Inflammatory macrophage treated with lipopolysaccharide for 1 hour (primary cell): ENCODE measurements at regions not wholly inside any gene's neighbourhood (a gene's known extent, or its start where the extent isn't known, plus 50 kb on each side); places are given as distances from the start of the nearest gene placed in this dataset.
A peak's percentile ranks its signal among the peaks of the same experiment; 100 is the strongest.
"Not testable (repeated sequence)": the region's sequence is repeated elsewhere in the genome, so short reads cannot be mapped to it uniquely, and the experiment has no call there.

ENCODE experiments used
- DNase-seq, 2 donors: peaks; one replicate each; pipeline ENCODE4 v3.0.0-alpha.2; 2020 to 2022

DNA sequence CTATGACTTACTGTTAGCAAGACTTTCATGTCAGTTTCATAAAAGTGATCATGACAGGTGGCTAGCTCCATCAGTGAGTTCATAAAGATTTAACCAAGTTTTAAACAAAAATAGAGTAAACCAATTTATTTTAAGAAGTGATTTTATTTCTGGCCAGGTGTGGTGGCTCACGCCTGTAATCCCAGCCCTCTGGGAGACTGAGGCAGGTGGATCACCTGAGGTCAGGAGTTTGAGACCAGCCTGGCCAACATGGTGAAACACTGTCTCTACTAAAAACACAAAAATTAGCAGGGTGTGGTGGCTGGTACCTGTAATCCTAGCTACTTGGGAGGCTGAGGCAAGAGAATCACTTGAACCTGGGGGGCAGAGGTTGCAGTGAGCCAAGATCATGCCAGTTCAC, 111.4 kb upstream of the MAP2 start:
- not testable (repeated sequence) for DNase-seq

DNA sequence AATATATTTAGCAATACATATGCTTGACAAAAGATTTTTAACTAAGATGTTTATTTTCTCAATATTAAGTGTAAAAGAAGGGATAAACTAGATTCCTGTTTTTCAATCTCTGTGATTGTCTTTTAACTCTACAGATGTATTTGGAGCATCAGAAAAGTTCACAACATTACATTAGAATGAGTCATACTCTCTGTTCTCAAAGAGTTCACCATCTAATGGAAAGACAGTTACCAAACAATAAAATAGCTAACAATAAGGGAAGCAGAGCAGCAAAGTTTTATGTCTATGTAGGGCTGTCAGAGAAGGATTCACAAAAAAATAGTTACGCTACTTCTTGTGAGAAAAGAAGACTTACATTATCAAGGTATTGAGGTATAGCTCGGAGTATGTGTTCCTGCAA, 109.2 kb upstream of the MAP2 start:
- DNase-seq: no peak

DNA sequence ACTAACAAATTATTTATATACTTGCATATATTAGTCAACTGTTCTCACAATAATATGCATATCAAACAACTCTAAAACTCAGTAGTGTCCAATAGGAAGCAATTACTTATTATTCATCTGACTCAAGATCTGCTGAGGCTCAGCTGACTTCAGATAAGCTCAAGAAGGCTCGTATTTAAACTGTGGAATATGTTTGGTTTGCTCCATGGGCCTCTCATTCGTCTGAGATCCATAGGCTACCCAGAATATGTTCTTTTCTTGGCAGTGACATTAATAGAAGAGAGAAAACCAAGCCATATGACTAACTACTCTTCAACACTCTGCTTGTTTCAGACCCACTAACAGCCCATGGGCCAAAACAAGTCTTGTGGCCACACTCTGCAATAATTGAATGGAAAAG, 107.7 kb upstream of the MAP2 start:
- DNase-seq: no peak

DNA sequence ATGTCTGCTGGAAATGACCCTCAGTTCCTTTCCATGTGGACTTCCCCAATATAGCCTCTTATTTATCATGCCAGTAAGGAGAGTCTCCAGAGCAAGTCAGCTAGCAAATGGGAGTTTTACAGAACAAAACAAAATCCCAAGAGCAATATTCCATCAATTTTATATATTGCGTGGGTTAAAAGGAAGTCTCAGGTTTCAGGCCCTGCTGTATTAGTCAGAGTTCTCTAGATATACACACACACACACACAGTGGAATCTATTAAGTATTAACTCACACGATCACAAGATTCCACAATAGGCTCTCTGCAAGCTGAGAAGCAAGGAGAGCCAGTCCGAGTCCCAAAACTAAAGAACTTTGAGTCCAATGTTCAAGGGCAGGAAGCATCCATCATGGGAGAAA, 102.8 kb upstream of the MAP2 start:
- no peak for DNase-seq

DNA sequence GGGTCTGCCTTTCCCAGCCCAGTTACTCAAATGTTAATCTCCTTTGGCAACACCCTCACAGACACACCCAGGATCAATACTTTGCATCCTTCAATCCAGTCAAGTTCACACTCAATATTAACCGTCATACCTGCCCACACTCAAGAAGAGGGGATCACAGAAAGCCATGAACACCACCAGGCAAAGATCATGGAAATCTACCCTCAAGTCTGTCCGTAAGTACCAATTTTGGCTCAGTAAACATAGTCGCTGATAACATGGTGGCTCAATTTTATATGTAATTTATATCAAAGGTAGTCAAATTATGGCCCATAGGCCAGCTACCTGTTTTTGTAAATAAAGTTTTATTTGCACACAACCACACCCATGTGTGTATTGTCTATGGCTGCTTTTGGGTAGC, 102.3 kb upstream of the MAP2 start:
- DNase-seq: no peak

DNA sequence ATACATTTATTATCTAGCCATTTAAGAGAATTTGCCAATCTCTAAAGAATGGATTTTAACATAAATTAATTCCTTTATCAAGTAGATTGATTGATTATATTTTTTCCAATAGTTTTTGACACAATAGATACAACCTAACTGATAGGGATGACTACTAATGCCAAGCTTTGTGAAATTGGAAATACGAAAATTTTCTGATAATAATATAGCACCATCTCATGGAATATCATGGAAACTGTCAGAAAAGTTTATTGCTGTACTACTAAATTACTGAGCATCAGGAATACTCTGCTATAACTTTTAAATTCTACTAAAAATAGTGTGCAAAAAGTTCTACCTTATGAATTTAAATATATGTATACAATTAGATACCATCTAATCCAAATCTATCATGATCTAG, 101.8 kb upstream of the MAP2 start:
- DNase-seq: no peak

DNA sequence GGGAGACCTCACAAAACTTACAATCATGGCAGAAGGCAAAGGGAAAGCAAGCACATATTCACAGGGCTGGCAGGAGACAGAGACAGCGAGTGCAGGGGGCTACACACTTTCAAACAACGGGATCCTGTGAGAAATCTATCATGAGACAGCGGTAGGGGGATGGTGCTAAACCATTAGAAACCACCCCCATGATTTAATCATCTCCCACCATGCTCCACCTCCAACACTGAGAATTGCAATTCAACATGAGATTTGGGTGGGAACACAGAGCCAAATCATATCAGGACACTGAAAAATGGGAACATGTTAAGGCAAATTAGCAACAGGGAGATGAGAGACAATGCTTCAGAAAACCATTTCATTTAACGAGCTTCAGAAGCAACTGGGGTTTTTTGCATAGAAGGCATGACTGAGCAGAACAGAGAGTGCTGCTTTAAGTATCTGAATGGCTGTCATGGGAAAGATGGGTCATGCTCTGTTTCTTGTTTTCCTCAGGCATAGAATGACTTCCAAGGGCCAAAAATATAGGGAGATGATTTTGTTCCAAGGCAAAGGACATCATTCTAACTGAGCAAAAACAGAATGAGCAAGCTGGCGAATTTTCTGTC, 100.8 kb upstream of the MAP2 start:
- no peak for DNase-seq

DNA sequence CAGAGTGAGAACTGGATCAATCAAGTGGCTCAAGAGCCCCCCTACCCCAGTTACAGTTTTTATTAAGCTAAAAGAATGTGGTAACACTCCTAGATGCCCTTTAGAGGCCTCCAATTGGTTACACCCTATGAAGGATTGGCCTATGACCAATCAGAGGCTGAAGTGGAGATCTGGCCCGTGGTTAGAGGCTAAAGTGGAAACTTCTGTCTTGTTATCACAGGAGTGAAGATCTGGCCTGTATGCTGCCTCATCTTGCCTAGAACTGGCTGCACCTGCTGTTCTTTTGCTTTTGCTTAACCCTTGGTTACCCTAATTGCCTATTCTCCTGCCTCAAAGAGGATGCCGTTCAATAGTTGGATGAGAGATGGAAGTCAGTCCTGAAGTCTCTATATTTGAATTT, 100.1 kb upstream of the MAP2 start:
- DNase-seq: no peak

DNA sequence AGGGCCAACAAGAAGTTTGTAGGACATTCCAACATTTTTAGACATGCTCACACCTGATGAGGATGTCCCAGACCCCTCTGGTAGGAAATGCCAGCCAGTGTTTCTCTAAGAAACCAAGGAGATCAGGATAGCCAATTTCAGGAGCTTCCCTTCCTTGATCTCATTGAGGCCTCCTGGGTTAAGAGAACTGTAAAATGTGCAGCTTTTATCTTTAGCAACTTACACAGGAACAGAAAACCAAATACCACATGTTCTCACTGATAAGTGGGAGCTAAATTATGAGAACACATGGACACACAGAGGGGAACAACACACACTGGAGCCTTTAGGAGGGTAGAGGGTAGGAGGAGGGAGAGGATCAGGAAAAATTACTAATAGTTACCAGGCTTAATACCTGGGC, 99.6 kb upstream of the MAP2 start:
- no peak for DNase-seq

DNA sequence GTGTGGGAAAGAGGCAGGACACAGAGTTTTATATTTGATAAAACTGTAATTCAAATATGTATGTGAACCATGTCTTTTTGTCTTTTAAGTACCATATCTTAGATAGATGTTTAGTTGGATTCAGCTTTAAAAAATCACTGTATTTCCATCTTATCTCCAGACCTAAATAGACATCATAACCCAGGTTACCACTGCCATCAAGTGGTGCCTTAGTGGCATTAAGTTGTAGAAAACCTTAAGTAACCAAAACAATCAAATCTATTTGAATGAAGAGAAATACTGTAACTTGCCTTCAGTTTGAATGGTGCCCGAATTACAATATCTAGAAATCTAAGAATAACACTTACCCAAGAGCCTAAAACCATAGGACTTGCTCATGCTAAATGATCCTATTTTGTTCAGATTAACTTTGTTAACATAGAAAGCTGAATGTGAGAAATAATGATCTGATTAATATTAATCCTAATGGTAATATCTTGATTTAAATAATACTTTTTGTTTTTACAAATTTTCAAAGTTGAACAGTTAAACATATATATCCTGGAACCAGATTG, 92.5 kb upstream of the MAP2 start:
- no peak for DNase-seq

DNA sequence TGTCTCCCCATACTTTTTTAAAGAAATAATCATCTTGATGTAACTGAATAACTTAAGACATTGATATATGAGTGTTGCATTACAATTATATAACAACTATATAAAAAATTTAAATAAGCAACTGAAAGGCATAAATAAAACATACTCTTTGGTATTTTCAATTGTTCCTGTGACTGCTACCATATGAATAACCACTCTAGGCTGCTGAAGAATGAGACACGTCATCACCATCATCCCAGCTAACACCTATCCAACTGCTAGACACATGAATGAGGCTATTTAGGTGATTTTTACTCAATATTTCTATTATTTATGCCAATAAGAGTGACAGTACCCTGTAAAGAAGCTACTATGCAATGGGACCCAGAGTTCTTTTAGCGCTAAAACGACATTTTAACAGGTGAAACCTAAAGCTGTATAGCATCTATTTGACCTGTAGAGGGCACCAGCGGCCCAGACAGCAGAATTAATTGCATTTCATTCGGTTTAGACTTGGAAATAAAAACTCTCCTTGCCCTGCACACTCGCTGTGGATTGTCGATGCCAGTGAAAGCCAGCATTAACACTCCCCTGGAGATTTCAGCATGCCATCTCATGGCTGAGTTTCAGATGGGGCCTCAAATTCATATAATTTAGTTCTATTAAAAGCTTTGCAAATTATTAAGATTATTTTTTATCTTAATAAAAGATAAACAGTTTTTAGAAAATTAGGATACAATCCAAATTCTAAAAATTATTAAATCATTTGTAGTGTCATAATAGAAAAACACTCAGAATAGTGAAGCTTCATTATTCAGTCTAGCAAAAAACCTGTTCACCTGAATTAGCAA, 89.4 kb upstream of the MAP2 start:
- peak; percentile 31 to 76 for DNase-seq

DNA sequence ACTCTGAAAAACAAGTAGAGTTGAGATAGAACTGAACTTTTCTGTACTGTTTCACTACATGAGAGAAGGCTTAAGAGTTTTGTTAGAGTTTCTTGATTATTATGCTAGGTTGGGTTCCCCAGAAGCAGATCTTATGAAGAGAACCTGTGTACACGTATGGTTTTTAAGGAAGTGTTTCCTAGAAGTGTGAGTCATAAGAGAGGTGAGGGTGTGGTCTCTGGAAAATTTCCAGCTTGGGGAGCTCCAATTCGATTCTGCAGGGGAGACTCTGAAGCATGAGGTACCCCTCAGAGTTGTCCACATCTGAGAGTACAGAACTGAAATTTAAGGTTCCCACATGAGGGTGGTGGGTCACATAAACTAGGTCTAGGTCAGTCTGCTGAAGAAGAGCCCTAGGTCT, 83.3 kb upstream of the MAP2 start:
- no peak for DNase-seq

DNA sequence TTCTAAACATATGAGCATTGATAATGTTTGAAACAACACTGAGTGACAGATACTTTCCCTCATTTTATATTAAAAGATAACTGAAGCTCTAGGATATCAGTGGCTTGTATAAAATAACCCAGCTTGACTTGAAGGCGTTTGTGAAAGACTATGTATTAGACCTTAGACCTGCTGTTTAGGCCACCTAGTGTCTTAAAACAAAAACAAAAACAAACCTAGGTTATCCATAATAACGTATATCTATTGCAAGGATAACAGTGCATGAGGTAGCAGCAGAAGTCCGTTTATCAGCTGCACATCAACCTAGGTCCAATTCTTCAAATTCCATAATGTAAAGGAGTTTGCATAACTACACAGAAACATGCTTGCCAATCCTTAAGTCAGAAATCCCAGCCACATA, 79.5 kb upstream of the MAP2 start:
- no peak for DNase-seq

DNA sequence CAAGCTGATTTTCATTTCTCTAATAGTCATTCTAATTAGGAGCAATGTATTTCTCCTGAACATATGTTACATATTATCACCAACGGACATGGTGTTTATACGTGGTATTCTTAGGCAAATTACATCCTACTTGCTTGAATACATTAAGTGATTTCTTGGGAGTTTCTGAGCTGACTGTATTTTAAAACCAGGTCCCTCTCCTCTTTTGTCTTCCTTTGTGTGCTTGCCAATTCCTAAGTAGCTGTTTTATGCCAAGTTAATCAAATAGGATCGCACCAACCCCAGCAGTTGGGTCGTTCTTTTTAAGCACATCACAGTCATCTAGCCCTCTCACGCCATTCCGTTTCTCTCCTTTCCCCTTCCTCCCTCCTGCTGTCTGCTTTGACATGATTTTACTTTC, 75.4 kb upstream of the MAP2 start:
- no peak for DNase-seq

DNA sequence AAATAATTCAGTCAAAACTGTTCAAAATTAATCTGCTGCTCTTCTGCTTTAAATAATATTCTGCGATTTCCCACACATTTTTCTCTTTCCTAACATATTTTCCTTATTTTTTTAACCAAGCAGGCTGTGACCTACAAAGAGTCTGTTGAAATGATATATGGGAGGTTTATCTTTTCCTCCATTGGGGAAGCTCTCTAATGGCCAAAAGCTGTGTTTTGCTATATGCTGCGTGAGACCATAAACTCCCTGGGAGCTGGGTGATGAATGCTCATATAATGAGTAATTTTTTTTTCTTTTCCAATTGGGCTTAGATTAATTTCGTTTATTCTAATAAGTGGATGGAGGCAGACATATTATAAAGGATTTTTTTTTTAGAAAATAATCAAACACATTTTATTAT, 72.2 kb upstream of the MAP2 start:
- no peak for DNase-seq

DNA sequence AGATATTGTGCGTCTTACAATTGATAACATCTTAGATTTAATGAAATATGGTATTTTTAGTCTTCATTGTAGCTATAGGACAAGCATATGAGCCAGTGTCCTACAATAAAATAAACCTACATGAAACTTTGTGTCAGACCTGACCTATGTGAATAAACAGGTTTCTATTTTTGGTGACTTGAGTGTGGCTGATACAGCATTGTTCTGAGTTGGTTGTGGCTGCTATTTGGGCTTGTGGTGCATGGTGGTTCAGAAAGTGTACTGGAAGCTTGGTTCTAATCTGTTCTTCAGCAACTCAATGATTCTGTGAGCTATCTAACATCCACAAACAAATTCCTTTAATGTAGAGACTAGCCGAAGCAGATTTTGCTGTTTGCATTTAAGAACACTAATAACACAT, 64.9 kb upstream of the MAP2 start:
- no peak for DNase-seq

DNA sequence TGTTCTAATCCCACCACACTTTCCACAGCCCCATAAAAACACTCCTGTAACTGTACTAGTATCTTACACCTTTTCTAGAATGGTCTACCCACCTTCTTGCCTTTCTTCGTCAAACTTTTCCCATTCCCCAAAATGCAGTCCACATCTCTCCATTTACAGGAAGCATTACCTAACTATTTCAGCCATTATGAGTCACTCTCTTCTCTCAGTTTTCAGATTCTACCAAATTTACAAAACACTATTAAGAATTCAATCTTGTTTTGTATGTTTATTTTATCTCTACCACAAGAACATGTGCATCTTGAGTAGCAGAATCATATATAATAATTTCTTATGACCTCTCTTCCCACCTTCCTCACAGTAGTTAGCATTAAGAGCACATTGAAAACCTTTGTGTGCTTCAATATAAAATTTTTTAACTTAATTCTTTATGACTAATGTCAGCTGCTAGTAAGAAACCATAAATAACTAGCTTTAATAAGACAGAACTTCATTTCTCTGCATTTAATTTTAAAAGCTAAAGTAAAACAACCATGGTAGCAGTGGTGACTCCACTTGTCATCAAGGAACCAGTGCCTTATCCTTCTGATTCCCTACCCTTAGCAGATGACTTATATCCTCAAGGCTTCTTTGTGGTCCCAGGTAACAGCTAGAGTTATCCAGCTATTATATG, 56.6 kb upstream of the MAP2 start:
- DNase-seq: no peak

DNA sequence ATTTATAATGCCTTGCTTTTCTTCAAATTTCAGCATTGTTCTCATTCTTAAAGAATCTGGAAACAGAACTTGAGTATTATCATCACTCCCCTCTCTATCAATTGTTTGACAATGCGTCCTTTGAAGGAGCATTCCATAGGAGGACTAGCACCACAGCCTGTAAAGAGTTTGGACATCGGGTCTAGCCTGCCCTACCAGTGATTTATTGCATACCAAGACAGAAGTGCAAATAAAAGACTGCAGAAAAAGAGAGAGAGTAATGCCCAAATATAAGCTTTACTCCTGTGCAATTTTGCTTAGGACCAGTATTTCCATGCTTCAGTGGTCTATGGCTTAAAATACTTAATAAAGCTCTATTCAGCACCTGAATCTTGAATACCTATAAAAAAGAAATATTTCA, 55.4 kb upstream of the MAP2 start:
- DNase-seq: no peak

DNA sequence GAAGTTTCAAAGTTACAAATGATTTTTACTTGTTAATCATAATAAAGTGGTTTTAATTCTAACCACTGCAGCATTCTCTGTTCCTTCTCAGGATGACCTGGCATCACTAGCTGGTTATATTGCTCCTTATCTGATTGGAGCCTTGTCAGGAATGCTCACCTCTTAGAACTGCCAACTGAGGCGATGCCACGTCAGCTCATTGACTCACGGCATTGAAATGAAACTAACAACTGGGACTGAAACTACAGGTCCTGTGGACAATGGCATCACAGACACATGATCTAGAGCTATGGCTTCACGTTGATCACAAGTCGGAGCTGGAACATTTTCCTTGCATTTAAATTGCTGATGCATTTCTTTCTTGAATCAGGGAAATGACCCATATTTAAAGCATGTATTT, 54.9 kb upstream of the MAP2 start:
- DNase-seq: peak in 1 of 2 donors; percentile 4

DNA sequence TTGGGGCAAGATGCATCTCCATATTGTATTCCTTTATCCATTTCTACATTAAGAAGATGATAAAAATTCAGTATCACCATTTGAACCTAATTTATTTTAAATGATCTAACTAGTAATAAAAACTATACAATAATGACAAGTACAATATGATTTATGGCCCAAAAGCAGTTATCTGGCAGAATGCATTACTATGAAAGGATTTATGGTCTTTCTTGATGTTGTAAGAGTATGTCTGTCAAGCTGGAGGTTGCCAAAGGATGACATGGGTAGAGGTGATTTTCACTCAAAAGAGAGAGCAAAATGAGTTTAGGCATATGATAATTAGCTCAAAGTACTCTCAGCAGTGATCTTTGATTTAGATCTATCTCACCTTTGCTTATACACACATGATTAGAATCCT, 54.2 kb upstream of the MAP2 start:
- DNase-seq: no peak

DNA sequence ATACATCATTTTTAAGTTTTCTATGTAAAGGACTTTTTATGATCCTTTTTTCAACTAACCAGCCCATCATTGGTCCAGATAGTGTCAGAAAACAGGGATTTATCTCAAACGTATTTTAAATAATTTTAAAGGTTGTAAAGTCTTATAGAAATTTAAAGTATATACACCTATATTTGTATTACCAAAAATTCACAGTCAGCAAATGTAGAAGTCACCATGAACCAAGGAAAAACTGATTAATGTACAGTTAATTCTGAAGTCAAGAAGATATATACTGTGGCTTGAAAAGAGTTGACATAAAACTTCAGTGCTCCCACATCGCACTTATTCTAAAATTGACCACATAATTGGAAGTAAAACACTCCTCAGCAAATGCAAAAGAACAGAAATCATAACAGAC, 52.4 kb upstream of the MAP2 start:
- DNase-seq: no peak
